ENCODE measurements at regions not wholly inside any gene's neighbourhood (a gene's known extent, or its start where the extent isn't known, plus 50 kb on each side); places are given as distances from the start of the nearest gene placed in this dataset.

GRCh38 chr2:212913640-212914306 lies 237.6 kb downstream of the IKZF2 start:
- H3K4me1 ChIP-seq: no peaks in the 10 kb centered on the region
- no peaks in the 10 kb centered on the region for H3K9me3 ChIP-seq
- DNase-seq: no peak
- H3K4me3 ChIP-seq: no peak overlapping the region
- no peaks in the 10 kb centered on the region for H3K36me3 ChIP-seq
- TF ChIP-seq POLR2A (IDR thresholded peaks at IDR 0.05) (no peak), CTCF (IDR thresholded peaks at IDR 0.05) (no peak)
- no peak overlapping the region for H3K27ac ChIP-seq
- no peaks in the 10 kb centered on the region for H3K27me3 ChIP-seq

- H3K4me1 ChIP-seq: no peaks in the 10 kb centered on the region
- no peaks in the 10 kb centered on the region for H3K36me3 ChIP-seq
- no peak for TF ChIP-seq CTCF (IDR thresholded peaks at IDR 0.05)
- no peak for TF ChIP-seq POLR2A (IDR thresholded peaks at IDR 0.05)
- DNase-seq: peak in 1 of 3 donors; percentile 52
- H3K4me3 ChIP-seq: no peak overlapping the region
- H3K27ac ChIP-seq: peak overlapping the region in 1 of 4 donors; percentile 28
- no peaks in the 10 kb centered on the region for H3K27me3 ChIP-seq
- H3K9me3 ChIP-seq: no peaks in the 10 kb centered on the region
Observed at GRCh38 chr2:212912445-212913103, 238.8 kb downstream of the IKZF2 start.

- H3K27me3 ChIP-seq: no peaks in the 10 kb centered on the region
- no peak overlapping the region for H3K4me3 ChIP-seq
- H3K36me3 ChIP-seq: no peaks in the 10 kb centered on the region
- H3K4me1 ChIP-seq: no peaks in the 10 kb centered on the region
- no peaks in the 10 kb centered on the region for H3K9me3 ChIP-seq
- H3K27ac ChIP-seq: no peak overlapping the region
- no peak for DNase-seq
- TF ChIP-seq POLR2A (IDR thresholded peaks at IDR 0.05) (no peak), CTCF (IDR thresholded peaks at IDR 0.05) (no peak)
Observed at GRCh38 chr2:212911011-212911410, 240.4 kb downstream of the IKZF2 start.

GRCh38 chr2:212908682-212909435 lies 242.6 kb downstream of the IKZF2 start:
- no peaks in the 10 kb centered on the region for H3K4me1 ChIP-seq
- no peak overlapping the region for H3K27ac ChIP-seq
- H3K4me3 ChIP-seq: no peak overlapping the region
- no peaks in the 10 kb centered on the region for H3K36me3 ChIP-seq
- TF ChIP-seq CTCF (IDR thresholded peaks at IDR 0.05) (no peak), POLR2A (IDR thresholded peaks at IDR 0.05) (no peak)
- H3K9me3 ChIP-seq: no peaks in the 10 kb centered on the region
- H3K27me3 ChIP-seq: no peaks in the 10 kb centered on the region
- no peak for DNase-seq

- Histone ChIP-seq H3K27ac (no peak overlapping the region), H3K4me1 (no peaks in the 10 kb centered on the region), H3K27me3 (no peaks in the 10 kb centered on the region), H3K9me3 (no peaks in the 10 kb centered on the region), H3K36me3 (no peaks in the 10 kb centered on the region), H3K4me3 (no peak overlapping the region)
- TF ChIP-seq POLR2A (IDR thresholded peaks at IDR 0.05) (no peak), CTCF (IDR thresholded peaks at IDR 0.05) (no peak)
- DNase-seq: no peak
Observed at GRCh38 chr2:212908031-212908430, 243.4 kb downstream of the IKZF2 start.

All from Peyer's patch (tissue), 4 donors.